MM.1S (cell line): ENCODE measurements at regions not wholly inside any gene's neighbourhood (a gene's known extent, or its start where the extent isn't known, plus 50 kb on each side); places are given as distances from the start of the nearest gene placed in this dataset.

ENCODE experiments used
- CTCF ChIP-seq: fragments of 300-600 bp; sonication (generic); IDR thresholded peaks from 2 replicates; pipeline ENCODE4 v1.5.1; 2016; ENCODE audit warnings: antibody characterized with exemption, low read length, mixed read lengths
- EZH2 ChIP-seq: fragments of 300-600 bp; sonication (generic); optimal IDR thresholded peaks from 2 replicates; pipeline ENCODE3; 2017; ENCODE audit warnings: low read depth, mild to moderate bottlenecking, antibody characterized with exemption, low read length, mixed read lengths

- TF ChIP-seq CTCF (no peak), EZH2 (no peak)
These were observed 1555.4 kb upstream of the ADGRL3 start for GRCh38 chr4:59644765-59645164.
